Right lobe of liver (tissue), 6 donors: ENCODE measurements at regions not wholly inside any gene's neighbourhood (a gene's known extent, or its start where the extent isn't known, plus 50 kb on each side); places are given as distances from the start of the nearest gene placed in this dataset.

Experiments
- ATAC-seq, 4 donors: fragments of 200-7000 bp; cut with Tn5 transposase; one replicate each; pipeline ENCODE4 v1.9.1; 2020; ENCODE audit warnings: mild to moderate bottlenecking in 4 of 4, moderate library complexity in 4 of 4
- DNase-seq, 3 donors: peaks; one replicate each; pipeline ENCODE4 v3.0.0-alpha.2; 2020
- H3K27ac ChIP-seq, 3 donors: fragments of 200-600 bp; one replicate each; pipeline ENCODE4 v1.8.0; 2022
- H3K27me3 ChIP-seq, 2 donors: fragments of 200-600 bp; one replicate each; pipeline ENCODE4 v1.8.0; 2022
- H3K36me3 ChIP-seq, 4 donors: fragments of 200-600 bp; sonication (generic) in 1 of 4; one replicate each; pipeline versions ENCODE4 v1.5.1 to v1.8.0; 2017 to 2022; ENCODE audit warnings: control low read depth in 1 of 4
- H3K4me1 ChIP-seq, 4 donors: fragments of 200-600 bp; sonication (generic) in 1 of 4; one replicate each; pipeline versions ENCODE4 v1.5.1 to v1.8.0; 2017 to 2022; ENCODE audit warnings: control low read depth in 1 of 4
- H3K4me3 ChIP-seq, 3 donors: fragments of 200-600 bp; one replicate each; pipeline ENCODE4 v1.8.0; 2022
- H3K9me3 ChIP-seq, 4 donors: fragments of 200-600 bp; sonication (generic) in 1 of 4; one replicate each; pipeline versions ENCODE4 v1.5.1 to v1.8.0; 2017 to 2022; ENCODE audit warnings: control low read depth in 1 of 4
- POLR2A ChIP-seq: fragments of 450-650 bp; IDR thresholded peaks from one replicate; pipeline ENCODE4 v1.6.1; 2017; ENCODE audit warnings: antibody characterized with exemption, mild to moderate bottlenecking
- WGBS: methylation state at CpG from one replicate; pipeline ENCODE4 v1.1.6; 2018; ENCODE audit warnings: low coverage, low lambda C conversion rate; ENCODE audit not compliant: insufficient coverage; ENCODE audit errors: missing lambda C conversion rate; 5-methylcytosine and 5-hydroxymethylcytosine counted together
- intact Hi-C, 2 donors: fragments of 100-400 bp; cut with DNase I; formaldehyde crosslinking; loops; one replicate each; pipeline versions ENCODE4 v1.11.2 to v1.14.1; 2022
- TF ChIP-seq, protein P1 (sequence below), 4 donors: fragments of 200-600 bp in 3 of 4; fragments of 450-650 bp in 1 of 4; IDR thresholded peaks; one replicate each; pipeline versions ENCODE4 v1.5.1 to v1.8.0; 2016 to 2022; ENCODE audit warnings: antibody characterized with exemption in 4 of 4, mild to moderate bottlenecking in 2 of 4
- donor health status: DM: no; HTN: yes; CAD: no.
- donor health status: DM: no; HTN: no; CAD: no.
- donor health status: DM: no; HTN: no; CAD: no.
- donor health status: DM: no; HTN: yes; CAD: no.
- donor health status: DM: no; HTN: yes; CAD: no.

DNA sequence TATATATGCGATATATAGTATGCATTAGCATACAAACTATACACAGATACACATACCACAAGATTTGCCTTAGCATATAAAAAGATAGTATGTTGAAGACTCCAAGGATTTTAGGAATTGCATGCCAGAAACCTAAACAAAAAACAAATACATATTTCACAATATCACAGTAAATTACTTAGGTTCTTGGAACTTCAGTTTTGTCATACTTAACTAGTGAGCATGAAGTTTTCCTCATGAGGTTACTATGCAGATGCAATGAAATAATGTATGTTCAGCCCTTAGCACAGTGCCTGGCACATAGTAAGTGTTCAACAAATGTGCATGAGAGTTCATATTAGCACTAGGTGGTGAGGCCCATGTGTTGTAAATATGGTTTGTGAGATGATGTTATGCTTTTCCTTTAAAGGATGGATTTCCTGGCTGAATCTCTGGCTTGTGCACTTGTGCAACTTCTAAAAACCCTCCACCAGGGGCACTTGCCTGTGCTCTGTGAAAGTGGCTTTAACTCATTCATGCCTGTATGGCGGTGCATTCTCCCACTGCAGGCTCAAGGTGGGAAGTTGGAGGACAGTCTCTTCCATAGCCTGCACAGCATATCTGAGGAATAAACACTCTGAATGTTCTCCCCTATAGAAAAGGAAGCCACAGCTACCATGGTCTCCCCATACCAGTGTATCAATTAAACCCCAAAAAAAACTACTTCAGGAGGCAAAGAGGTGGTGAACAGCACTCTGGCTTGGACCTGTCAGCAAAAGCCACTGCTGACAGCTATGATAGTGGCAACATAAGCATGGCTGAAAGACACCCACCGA lies 624.1 kb upstream of the CDH4 start:
- intact Hi-C loops: no loop called here
- Histone ChIP-seq H3K27ac (no peak overlapping the region), H3K4me3 (no peak overlapping the region), H3K9me3 (no peaks in the 10 kb centered on the region), H3K27me3 (no peaks in the 10 kb centered on the region), H3K4me1 (no peaks in the 10 kb centered on the region), H3K36me3 (no peaks in the 10 kb centered on the region)
- WGBS: 60% methylated on average over 3 of the region's 3 CpGs
- TF ChIP-seq, protein P1, sequence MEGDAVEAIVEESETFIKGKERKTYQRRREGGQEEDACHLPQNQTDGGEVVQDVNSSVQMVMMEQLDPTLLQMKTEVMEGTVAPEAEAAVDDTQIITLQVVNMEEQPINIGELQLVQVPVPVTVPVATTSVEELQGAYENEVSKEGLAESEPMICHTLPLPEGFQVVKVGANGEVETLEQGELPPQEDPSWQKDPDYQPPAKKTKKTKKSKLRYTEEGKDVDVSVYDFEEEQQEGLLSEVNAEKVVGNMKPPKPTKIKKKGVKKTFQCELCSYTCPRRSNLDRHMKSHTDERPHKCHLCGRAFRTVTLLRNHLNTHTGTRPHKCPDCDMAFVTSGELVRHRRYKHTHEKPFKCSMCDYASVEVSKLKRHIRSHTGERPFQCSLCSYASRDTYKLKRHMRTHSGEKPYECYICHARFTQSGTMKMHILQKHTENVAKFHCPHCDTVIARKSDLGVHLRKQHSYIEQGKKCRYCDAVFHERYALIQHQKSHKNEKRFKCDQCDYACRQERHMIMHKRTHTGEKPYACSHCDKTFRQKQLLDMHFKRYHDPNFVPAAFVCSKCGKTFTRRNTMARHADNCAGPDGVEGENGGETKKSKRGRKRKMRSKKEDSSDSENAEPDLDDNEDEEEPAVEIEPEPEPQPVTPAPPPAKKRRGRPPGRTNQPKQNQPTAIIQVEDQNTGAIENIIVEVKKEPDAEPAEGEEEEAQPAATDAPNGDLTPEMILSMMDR (IDR thresholded peaks at IDR 0.05): no peak
- TF ChIP-seq POLR2A: no peak
- no peak for DNase-seq
- ATAC-seq: no peak

DNA sequence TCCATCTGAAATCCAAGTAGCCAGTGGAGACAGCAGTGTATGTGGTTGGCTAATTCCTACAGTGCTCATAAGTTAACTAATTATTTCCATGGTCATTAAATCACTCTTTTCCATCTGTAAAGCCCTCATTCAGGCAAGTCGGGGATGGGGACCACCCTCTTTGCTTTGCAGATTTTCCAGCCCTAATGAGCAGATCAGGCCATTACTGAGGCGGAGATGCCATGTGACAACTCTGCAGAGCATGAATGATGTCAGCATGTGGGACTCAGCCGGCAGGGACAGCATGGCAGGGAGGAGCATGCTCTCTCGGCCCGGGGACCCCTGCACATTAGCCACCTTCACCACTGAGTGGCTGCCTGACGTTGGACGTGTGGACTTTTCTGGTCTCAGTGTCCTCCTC lies 623.3 kb upstream of the CDH4 start:
- DNase-seq (no peak), ATAC-seq (no peak)
- TF ChIP-seq POLR2A: no peak
- TF ChIP-seq, protein P1 (IDR thresholded peaks at IDR 0.05): no peak
- no peak overlapping the region for H3K4me3 ChIP-seq
- 50% methylated on average over 7 of the region's 7 CpGs for WGBS
- H3K36me3 ChIP-seq: no peaks in the 10 kb centered on the region
- no peaks in the 10 kb centered on the region for H3K4me1 ChIP-seq
- intact Hi-C loops: no loop called here
- H3K9me3 ChIP-seq: no peaks in the 10 kb centered on the region
- H3K27me3 ChIP-seq: no peaks in the 10 kb centered on the region
- no peak overlapping the region for H3K27ac ChIP-seq

DNA sequence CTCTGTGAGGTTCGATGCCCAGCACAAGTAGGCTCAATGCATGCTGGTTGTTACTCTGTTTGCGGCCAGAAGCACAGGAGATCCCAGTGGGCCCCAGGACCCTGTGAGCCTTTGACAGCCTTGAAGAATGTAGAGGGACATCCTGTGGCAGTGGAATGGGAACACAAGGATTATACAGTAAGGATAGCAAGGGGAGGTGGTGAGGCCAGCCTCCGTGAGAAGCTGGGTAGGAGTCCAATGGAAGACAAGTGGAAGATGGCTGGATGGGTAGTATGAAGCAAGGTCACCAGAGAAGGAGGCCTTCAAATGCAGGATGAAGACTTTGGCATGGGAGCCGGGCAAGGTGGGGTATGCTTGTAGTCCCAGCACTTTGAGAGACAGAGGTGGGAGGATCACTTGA lies 622.9 kb upstream of the CDH4 start:
- H3K9me3 ChIP-seq: no peaks in the 10 kb centered on the region

DNA sequence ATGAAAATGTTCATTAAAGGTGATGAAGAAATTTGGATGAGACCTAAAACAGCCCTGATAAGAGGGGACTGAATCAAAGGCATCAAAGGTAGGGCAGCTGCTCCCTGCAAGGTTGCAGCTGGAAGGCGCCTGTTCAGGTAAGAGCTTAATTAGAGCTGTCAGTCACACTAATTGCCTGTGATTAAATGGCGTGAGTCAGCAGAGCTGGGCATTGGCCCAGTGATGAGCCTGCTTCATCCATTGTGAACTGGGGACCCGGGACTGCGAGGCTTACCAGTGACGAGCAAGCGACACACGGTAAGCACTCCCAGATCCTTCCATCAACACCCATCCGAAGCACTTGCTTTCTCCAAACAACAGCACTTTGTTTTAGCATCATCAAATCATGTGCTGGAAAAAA lies 621.5 kb upstream of the CDH4 start:
- 46% methylated on average over 2 of the region's 8 CpGs for WGBS
- DNase-seq: no peak
- intact Hi-C loops: no loop called here
- no peaks in the 10 kb centered on the region for H3K9me3 ChIP-seq
- H3K27me3 ChIP-seq: no peaks in the 10 kb centered on the region
- H3K4me1 ChIP-seq: no peaks in the 10 kb centered on the region
- no peak overlapping the region for H3K27ac ChIP-seq
- no peak overlapping the region for H3K4me3 ChIP-seq
- no peak for ATAC-seq
- TF ChIP-seq, protein P1 (IDR thresholded peaks at IDR 0.05): no peak
- no peak for TF ChIP-seq POLR2A
- no peaks in the 10 kb centered on the region for H3K36me3 ChIP-seq

More for the DNA sequence above, 622.9 kb upstream of the CDH4 start:
- Histone ChIP-seq H3K27ac (no peak overlapping the region), H3K27me3 (no peaks in the 10 kb centered on the region), H3K4me1 (no peaks in the 10 kb centered on the region), H3K4me3 (no peak overlapping the region), H3K36me3 (no peaks in the 10 kb centered on the region)
- ATAC-seq: no peak
- intact Hi-C loops: no loop called here
- 48% methylated on average over 3 of the region's 4 CpGs for WGBS
- TF ChIP-seq, protein P1 (IDR thresholded peaks at IDR 0.05): no peak
- TF ChIP-seq POLR2A: no peak
- DNase-seq: no peak
